ENCODE measurements at regions not wholly inside any gene's neighbourhood (a gene's known extent, or its start where the extent isn't known, plus 50 kb on each side); places are given as distances from the start of the nearest gene placed in this dataset.
"Not testable (repeated sequence)": the region's sequence is repeated elsewhere in the genome, so short reads cannot be mapped to it uniquely, and the experiment has no call there.

GRCh38 chr22:23393721-23394320 lies 186.3 kb downstream of the IGLL1 start:
- DNase-seq: no peak

GRCh38 chr22:23393199-23393598 lies 186.9 kb downstream of the IGLL1 start:
- not testable (repeated sequence) for DNase-seq

- DNase-seq: no peak
Measured at GRCh38 chr22:23392420-23393121, 187.5 kb downstream of the IGLL1 start.

GRCh38 chr22:23391022-23391421 lies 189.1 kb downstream of the IGLL1 start:
- DNase-seq: no peak

- no peak for DNase-seq
Measured at GRCh38 chr22:23389271-23390071, 190.6 kb downstream of the IGLL1 start.

- DNase-seq: no peak
Measured at GRCh38 chr22:23388517-23388890, 191.6 kb downstream of the IGLL1 start.

- DNase-seq: no peak
Measured at GRCh38 chr22:23387827-23388516, 192.1 kb downstream of the IGLL1 start.

- DNase-seq: no peak
Measured at GRCh38 chr22:23386822-23387580, 193.1 kb downstream of the IGLL1 start.

GRCh38 chr22:23385678-23386631 lies 194.1 kb downstream of the IGLL1 start:
- DNase-seq: peak; percentile 19 to 71

- no peak for DNase-seq
Measured at GRCh38 chr22:23384923-23385677, 195.0 kb downstream of the IGLL1 start.

GRCh38 chr22:23384431-23384830 lies 195.7 kb downstream of the IGLL1 start:
- DNase-seq: no peak

- peak in 1 of 2 experiments; percentile 60 for DNase-seq
Measured at GRCh38 chr22:23383491-23384361, 196.4 kb downstream of the IGLL1 start.

GRCh38 chr22:23382428-23383218 lies 197.5 kb downstream of the IGLL1 start:
- DNase-seq: no peak

- DNase-seq: no peak
Measured at GRCh38 chr22:23381661-23382427, 198.2 kb downstream of the IGLL1 start.

GRCh38 chr22:23380911-23381310 lies 199.2 kb downstream of the IGLL1 start:
- DNase-seq: no peak

- no peak for DNase-seq
Measured at GRCh38 chr22:23380230-23380573, 199.9 kb downstream of the IGLL1 start.

- not testable (repeated sequence) for DNase-seq
Measured at GRCh38 chr22:23379540-23380229, 199.4 kb downstream of the BCR start.
